ENCODE measurements at regions not wholly inside any gene's neighbourhood (a gene's known extent, or its start where the extent isn't known, plus 50 kb on each side); places are given as distances from the start of the nearest gene placed in this dataset.
"Not testable (repeated sequence)": the region's sequence is repeated elsewhere in the genome, so short reads cannot be mapped to it uniquely, and the experiment has no call there.

- no peak for DNase-seq
Observed at GRCh38 chr7:86199881-86200614, 443.7 kb upstream of the GRM3 start.

DNA sequence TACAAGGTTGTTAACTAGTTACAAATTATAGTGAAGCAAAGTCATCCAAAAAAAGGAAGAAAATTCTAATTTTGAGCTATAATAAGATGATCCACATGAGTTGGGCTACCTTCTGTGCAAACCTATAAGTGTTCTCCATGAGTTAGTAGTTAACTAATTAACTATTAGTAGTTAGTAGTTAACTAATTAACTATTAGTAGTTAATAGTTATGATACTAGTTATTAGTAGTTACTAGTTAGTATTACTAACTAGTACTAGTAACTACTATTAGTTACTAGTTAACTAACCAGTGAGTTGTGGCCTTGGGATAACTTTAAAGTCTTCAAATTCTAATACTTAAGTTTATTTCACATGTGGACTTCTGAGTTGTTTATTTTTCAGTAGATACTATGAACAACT is 453.4 kb upstream of the GRM3 start:
- no peak for DNase-seq

GRCh38 chr7:86181474-86181873 is 462.2 kb upstream of the GRM3 start:
- no peak for DNase-seq

- no peak for DNase-seq
Observed at GRCh38 chr7:86164827-86165226, 478.9 kb upstream of the GRM3 start.

DNA sequence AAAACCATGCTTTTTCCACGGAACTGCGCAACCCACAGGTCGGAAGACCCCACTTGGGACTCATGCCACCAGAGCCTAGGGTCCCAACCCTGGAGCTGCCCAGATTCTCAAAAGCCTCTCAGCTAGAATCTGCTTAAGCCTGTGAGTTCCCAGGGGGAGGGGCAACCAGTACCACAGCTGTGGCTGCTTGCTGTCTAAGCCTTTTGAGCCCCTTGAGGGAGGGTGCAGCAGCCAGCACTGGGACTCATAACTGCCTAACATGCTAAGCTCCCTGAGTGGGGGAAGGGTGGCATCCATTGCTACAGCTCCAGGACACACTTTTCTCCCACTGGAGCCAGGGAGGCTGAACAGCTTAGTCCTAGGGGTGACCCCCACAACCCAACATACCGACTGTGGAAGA is 485.6 kb upstream of the GRM3 start:
- DNase-seq: no peak

- DNase-seq: no peak
Observed at GRCh38 chr7:86155623-86156022, 488.1 kb upstream of the GRM3 start.

DNA sequence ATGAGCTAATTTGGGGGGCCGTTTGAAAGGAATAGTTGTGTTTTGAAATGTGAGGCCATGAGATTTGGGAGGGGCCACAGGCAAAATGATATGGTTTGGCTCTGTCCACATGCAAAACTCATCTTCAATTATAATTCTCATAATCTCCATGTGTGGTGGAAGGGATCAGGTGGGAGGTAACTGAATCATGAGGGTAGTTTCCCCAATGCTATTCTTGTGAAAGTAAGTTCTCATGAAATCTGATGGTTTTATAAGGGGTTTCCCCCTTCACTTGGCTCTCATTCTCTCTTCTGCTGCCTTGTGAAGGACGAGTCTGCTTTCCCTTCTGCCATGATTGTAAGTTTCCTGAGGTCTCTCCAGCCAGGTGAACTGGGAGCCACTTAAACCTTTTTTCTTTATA is 490.8 kb upstream of the GRM3 start:
- no peak for DNase-seq

- no peak for DNase-seq
Observed at GRCh38 chr7:86149024-86149665, 494.6 kb upstream of the GRM3 start.

- DNase-seq: no peak
Observed at GRCh38 chr7:86148501-86148900, 495.2 kb upstream of the GRM3 start.

DNA sequence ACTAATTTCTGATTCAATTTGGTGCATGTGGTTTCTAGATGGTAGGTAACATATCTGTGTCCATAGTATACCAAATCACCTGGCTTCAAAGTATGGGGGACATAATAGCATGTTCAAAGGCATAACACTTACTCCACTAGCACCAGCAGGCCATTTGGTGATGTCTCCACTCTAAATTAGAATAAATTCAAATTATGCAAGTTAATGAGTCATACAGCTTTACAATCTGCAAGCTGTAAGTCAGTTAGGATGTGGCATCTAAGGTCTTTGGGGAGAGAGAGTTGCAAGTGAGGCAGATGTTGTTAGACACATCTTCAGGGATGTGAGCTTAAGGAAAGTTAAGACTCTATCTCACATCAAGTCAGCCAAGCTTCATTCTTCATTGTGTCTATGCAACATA is 506.4 kb upstream of the GRM3 start:
- no peak for DNase-seq

DNA sequence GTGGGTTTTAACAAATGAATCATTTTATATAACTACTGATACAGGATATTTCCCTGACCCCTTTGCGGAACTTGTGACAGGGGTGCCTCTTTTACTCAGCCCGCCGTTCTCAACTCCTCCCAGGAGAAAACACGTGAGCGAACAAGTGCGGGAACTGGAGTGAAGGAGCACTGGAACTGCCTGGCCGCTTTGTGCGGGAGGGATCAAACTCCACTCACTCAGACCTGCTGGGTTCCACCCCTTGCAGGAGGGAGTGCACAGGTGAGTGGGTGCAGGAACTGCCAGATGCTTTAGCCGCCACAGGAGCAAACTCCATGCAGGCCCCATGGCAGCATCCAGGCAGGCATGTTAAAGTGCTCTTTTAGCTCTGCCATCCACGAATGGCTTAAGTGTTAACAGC is 513.4 kb upstream of the GRM3 start:
- DNase-seq: no peak

- no peak for DNase-seq
Observed at GRCh38 chr7:86123476-86123875, 520.2 kb upstream of the GRM3 start.

DNA sequence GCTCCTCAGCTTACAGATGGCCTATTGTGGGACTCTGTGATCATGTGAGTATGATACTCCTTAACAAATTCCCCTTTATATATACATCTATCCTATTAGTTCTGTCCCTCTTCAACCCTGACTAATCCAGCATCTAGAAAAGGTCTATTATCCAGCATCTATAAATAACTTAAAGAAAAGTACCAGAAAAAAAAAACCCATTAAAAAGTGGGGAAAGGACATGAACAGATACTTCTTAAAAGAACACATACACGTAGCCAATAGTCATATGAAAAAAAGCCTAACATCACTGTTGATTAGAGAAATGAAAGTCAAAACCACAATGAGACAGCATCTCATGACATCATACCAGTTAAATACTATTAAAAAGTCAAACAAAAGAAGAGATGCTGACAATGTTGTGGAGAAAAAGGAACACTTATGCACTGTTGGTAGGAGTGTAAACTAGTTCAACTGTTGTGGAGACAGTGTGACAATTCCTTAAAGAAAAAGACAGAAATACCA is 549.5 kb upstream of the GRM3 start:
- DNase-seq: no peak

DNA sequence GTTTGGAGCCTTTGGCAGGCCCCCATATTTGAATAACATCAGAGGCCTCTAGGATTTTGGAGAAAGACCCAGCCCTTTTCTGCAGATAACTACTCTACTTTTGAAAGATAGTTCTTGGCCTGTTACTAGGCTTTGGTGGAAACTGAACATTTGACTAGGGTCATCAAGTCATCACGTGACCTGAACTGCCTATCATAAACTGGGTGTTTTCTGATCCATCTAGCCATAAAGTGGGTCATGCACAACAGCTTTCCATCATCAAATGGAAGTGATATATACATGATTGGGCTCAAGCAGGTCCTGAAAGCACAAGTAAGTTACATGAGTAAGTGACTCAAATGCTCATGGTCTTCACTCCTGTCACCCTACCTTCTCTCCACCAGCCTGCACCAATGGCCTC is 552.3 kb upstream of the GRM3 start:
- no peak for DNase-seq

DNA sequence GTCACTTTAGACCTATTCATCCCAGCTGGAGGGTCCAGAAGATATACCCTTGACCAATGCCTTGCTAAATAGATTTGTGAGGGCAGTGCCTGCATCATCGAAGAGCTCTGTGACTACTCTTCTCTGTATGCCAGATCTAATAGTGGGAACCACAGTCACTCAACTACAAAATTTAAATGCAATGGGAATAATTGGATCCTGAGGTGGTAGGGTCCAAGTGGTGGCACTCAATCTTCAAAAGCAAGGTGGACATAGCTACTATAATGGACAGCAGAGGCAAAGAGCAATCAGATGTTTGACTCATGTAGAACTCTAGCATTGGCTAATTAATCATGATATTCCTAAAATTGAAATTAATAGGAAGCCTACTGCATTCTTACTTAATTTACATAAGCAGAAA is 554.3 kb upstream of the GRM3 start:
- DNase-seq: no peak

DNA sequence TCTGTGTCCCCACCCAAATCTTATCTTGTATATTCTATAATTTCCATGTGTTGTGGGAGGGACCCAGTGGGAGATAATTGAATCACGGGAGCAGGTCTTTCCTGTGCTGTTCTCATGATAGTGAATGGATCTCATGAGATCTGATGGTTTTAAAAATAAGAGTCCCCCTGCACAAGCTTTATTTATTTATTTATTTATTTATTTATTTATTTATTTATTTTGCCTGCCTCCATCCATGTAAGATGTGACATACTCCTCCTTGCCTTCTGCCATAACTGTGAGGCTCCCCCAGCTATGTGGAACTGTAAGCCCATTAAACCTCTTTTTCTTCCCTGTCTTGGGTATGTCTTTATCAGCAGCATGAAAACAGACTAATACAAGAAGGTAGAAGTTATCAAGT is 579.1 kb upstream of the GRM3 start:
- not testable (repeated sequence) for DNase-seq

GRCh38 chr7:86058649-86059048 is 585.1 kb upstream of the GRM3 start:
- DNase-seq: no peak

DNA sequence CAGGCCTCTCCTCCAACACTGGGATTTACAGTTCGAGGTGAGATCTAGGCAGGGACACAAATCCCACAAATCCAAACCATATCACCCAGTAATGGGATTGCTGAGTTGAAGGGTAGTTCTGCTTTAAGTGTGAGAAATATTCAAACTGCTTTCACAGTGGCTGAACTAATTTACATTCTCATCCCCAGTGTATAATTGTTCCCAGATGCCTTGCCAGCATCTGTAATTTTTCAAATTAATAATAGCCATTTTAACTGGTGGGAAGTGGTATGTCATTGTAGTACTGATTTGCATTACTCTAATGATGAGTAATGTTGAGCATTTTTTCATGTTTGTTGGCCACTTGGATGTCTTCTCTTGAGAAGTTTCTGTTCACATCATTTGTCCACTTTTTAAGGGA is 592.8 kb upstream of the GRM3 start:
- DNase-seq: no peak

- no peak for DNase-seq
Observed at GRCh38 chr7:86049910-86050309, 593.8 kb upstream of the GRM3 start.

GRCh38 chr7:86045197-86045596 is 598.5 kb upstream of the GRM3 start:
- DNase-seq: not testable (repeated sequence)

DNA sequence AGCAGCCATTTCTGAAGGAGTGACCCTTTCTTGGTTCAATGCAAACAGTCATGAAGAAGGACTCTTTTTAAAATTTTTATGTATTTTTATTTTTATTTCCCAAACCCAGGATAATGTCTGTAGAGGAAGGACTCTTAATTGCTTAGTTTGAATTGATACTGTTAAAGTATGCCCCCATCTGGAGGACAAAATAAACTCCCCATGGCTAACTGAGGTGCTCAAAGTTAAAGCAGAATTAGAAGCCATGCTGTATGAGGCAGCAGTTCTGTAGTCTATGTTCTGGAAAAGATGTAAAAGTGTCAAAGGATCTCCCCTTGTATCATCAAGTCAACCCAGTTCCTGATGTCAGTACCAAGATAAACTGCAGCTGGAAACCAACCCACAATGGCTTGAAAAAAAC is 617.9 kb upstream of the GRM3 start:
- no peak for DNase-seq

- no peak for DNase-seq
Observed at GRCh38 chr7:86013662-86014061, 630.0 kb upstream of the GRM3 start.

GRCh38 chr7:86012971-86013370 is 630.7 kb upstream of the GRM3 start:
- no peak for DNase-seq

DNA sequence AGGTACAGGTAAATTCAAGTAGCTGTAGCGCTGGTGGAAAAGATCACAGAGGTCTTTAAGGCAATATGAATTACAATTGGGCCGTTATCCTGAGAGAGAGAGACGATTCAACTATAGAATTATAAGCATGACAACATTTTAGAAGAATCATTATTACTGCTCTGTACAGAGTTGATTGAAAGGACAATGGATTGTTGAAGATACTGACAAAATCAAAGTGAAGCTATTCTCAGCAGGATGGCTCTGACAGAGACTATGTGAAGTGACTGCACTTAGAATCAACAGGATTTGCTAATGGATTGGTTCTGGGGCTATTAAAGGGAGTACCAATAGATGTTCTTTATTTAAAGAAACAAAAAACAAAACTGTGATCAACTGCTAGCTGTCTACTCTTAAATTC is 634.8 kb upstream of the GRM3 start:
- no peak for DNase-seq

- DNase-seq: no peak
Observed at GRCh38 chr7:86006909-86007308, 636.8 kb upstream of the GRM3 start.

Data from NK-92 treated with Interleukin-12 subunit alpha and Interleukin-12 subunit beta, amount 100 ng/mL, for 24 hours (cell line).